ENCODE measurements at regions not wholly inside any gene's neighbourhood (a gene's known extent, or its start where the extent isn't known, plus 50 kb on each side); places are given as distances from the start of the nearest gene placed in this dataset.
A peak's percentile ranks its signal among the peaks of the same experiment; 100 is the strongest.
"Not testable (repeated sequence)": the region's sequence is repeated elsewhere in the genome, so short reads cannot be mapped to it uniquely, and the experiment has no call there.

GRCh38 chr1:224030257-224030656 lies 83.7 kb upstream of the FBXO28 start:
- not testable (repeated sequence) for DNase-seq (ENCODE audit: extremely low read depth in 1 of 11, low read depth in 9 of 11, low spot score in 4 of 11)

GRCh38 chr1:224029286-224030025 lies 84.5 kb upstream of the FBXO28 start:
- DNase-seq (ENCODE audit: extremely low read depth in 1 of 11, low read depth in 9 of 11, low spot score in 4 of 11) = not testable (repeated sequence)

GRCh38 chr1:224028802-224029201 lies 85.1 kb upstream of the FBXO28 start:
- DNase-seq (ENCODE audit: extremely low read depth in 1 of 11, low read depth in 9 of 11, low spot score in 4 of 11) = not testable (repeated sequence)

GRCh38 chr1:224023122-224023521 lies 90.8 kb upstream of the FBXO28 start:
- DNase-seq (ENCODE audit: extremely low read depth in 1 of 11, low read depth in 9 of 11, low spot score in 4 of 11) = not testable (repeated sequence)

GRCh38 chr1:224022249-224022970 lies 91.5 kb upstream of the FBXO28 start:
- not testable (repeated sequence) for DNase-seq (ENCODE audit: extremely low read depth in 1 of 11, low read depth in 9 of 11, low spot score in 4 of 11)

- DNase-seq (ENCODE audit: extremely low read depth in 1 of 11, low read depth in 9 of 11, low spot score in 4 of 11) = not testable (repeated sequence)
Observed at GRCh38 chr1:224019866-224020265, 94.0 kb upstream of the FBXO28 start.

GRCh38 chr1:224015782-224016181 lies 98.1 kb upstream of the FBXO28 start:
- not testable (repeated sequence) for DNase-seq (ENCODE audit: extremely low read depth in 1 of 11, low read depth in 9 of 11, low spot score in 4 of 11)

GRCh38 chr1:224014330-224014649 lies 99.6 kb upstream of the FBXO28 start:
- DNase-seq (ENCODE audit: extremely low read depth in 1 of 11, low read depth in 9 of 11, low spot score in 4 of 11) = no peak

GRCh38 chr1:224013626-224014329 lies 100.1 kb upstream of the FBXO28 start:
- DNase-seq (ENCODE audit: extremely low read depth in 1 of 11, low read depth in 9 of 11, low spot score in 4 of 11) = not testable (repeated sequence)

GRCh38 chr1:224012807-224013434 lies 101.0 kb upstream of the FBXO28 start:
- not testable (repeated sequence) for DNase-seq (ENCODE audit: extremely low read depth in 1 of 11, low read depth in 9 of 11, low spot score in 4 of 11)

- not testable (repeated sequence) for DNase-seq (ENCODE audit: extremely low read depth in 1 of 11, low read depth in 9 of 11, low spot score in 4 of 11)
Observed at GRCh38 chr1:224012162-224012561, 101.7 kb upstream of the FBXO28 start.

- not testable (repeated sequence) for DNase-seq (ENCODE audit: extremely low read depth in 1 of 11, low read depth in 9 of 11, low spot score in 4 of 11)
Observed at GRCh38 chr1:224011751-224012150, 102.2 kb upstream of the FBXO28 start.

- DNase-seq (ENCODE audit: extremely low read depth in 1 of 11, low read depth in 9 of 11, low spot score in 4 of 11) = not testable (repeated sequence)
Observed at GRCh38 chr1:224011153-224011552, 102.8 kb upstream of the FBXO28 start.

- not testable (repeated sequence) for DNase-seq (ENCODE audit: extremely low read depth in 1 of 11, low read depth in 9 of 11, low spot score in 4 of 11)
Observed at GRCh38 chr1:224005973-224006372, 107.9 kb upstream of the FBXO28 start.

- peak in 1 of 11 donors; percentile 11 for DNase-seq (ENCODE audit: extremely low read depth in 1 of 11, low read depth in 9 of 11, low spot score in 4 of 11)
Observed at GRCh38 chr1:224004552-224005315, 109.2 kb upstream of the FBXO28 start.

- DNase-seq (ENCODE audit: extremely low read depth in 1 of 11, low read depth in 9 of 11, low spot score in 4 of 11) = not testable (repeated sequence)
Observed at GRCh38 chr1:224003896-224004295, 110.0 kb upstream of the FBXO28 start.

GRCh38 chr1:224001757-224002156 lies 112.2 kb upstream of the FBXO28 start:
- not testable (repeated sequence) for DNase-seq (ENCODE audit: extremely low read depth in 1 of 11, low read depth in 9 of 11, low spot score in 4 of 11)

GRCh38 chr1:223999761-224000160 lies 114.2 kb upstream of the FBXO28 start:
- peak in 4 of 11 donors; percentile 15 to 28 (median 22) for DNase-seq (ENCODE audit: extremely low read depth in 1 of 11, low read depth in 9 of 11, low spot score in 4 of 11)
